ENCODE measurements at regions not wholly inside any gene's neighbourhood (a gene's known extent, or its start where the extent isn't known, plus 50 kb on each side); places are given as distances from the start of the nearest gene placed in this dataset.

DNA sequence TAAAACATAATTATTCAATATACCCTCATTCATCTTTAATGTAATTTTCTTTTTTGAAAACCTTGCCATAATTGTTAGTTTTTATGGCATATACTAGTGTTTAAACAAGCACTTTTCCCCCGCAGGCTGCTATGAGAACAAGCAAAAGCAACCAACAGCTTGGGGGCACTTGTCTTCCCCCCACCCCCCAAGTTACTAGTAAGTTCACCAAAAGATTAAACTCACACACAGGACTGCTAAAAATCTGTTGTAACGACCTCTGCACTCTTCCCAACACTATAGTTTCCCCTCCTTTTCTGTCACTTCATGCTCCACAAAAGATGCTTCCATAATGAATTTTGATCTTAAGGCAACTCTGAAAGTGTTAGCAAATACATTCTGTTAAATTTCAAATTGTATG, 474.9 kb upstream of the SOX5 start:
- POLR2A ChIA-PET: no interaction called here
- Mint-ChIP-seq H3K4me3 (no peak overlapping the region), H3K27me3 (ENCODE audit: low read depth) (peaks cover 2% of the 10 kb centered on the region), H3K4me1 (ENCODE audit: low read depth) (peaks cover 8% of the 10 kb centered on the region), H3K27ac (no peak overlapping the region), H3K9me3 (ENCODE audit: insufficient read depth) (no peaks in the 10 kb centered on the region), H3K36me3 (ENCODE audit: low read depth) (no peaks in the 10 kb centered on the region)
- CTCF ChIA-PET: no interaction called here
- DNase-seq: no peak
- ATAC-seq: no peak

DNA sequence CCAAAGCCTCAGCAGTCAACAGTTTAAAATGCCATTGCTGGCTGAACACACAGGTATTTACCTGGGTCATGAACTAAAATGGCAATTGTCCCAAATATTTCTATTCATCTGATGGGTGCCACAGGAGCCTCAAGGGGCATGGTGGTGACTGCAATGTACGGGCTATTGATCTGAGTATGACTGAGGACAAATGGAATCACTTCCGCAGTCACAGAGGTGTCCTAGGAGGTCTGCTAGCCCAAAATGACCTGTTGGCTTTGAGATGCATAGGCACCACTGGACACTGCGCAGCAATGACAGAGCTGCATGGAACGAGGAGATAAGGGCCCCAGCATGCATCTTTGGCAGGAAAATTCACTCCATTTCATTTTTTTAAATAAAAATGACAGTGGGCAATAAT, 474.1 kb upstream of the SOX5 start:
- H3K36me3 Mint-ChIP-seq (ENCODE audit: low read depth): no peaks in the 10 kb centered on the region
- no peak for ATAC-seq

DNA sequence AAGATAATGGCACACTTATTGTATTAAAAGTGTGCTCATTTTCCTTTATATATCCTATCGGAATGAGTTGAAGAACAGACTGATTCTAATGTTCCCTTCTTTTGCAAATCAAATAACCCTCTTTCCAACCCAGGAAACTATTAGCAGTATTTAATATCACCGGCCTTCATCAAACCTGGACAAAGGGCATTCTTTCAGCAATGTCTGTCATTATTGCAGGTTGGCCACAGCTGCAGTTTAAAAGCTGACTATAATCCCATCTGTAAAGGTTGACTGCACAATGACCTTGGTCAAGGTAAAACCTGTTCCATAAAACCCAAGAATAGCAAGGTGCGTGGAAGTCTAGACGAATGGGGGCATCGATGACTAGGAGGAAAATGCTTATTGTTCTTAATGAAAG, 472.3 kb upstream of the SOX5 start:
- ATAC-seq (no peak), DNase-seq (no peak)
- no peak overlapping the region for H3K4me3 Mint-ChIP-seq
- H3K4me1 Mint-ChIP-seq (ENCODE audit: low read depth): peaks cover 8% of the 10 kb centered on the region
- H3K27me3 Mint-ChIP-seq (ENCODE audit: low read depth): peaks cover 2% of the 10 kb centered on the region
- H3K36me3 Mint-ChIP-seq (ENCODE audit: low read depth): no peaks in the 10 kb centered on the region
- POLR2A ChIA-PET: no interaction called here
- no peak overlapping the region for H3K27ac Mint-ChIP-seq
- CTCF ChIA-PET: no interaction called here
- H3K9me3 Mint-ChIP-seq (ENCODE audit: insufficient read depth): no peaks in the 10 kb centered on the region

More for the DNA sequence above, 474.1 kb upstream of the SOX5 start:
- CTCF ChIA-PET: no interaction called here
- H3K27ac Mint-ChIP-seq: no peak overlapping the region
- H3K4me1 Mint-ChIP-seq (ENCODE audit: low read depth): peaks cover 8% of the 10 kb centered on the region
- H3K9me3 Mint-ChIP-seq (ENCODE audit: insufficient read depth): no peaks in the 10 kb centered on the region
- no peak for DNase-seq
- POLR2A ChIA-PET: no interaction called here
- H3K4me3 Mint-ChIP-seq: no peak overlapping the region
- peaks cover 2% of the 10 kb centered on the region for H3K27me3 Mint-ChIP-seq (ENCODE audit: low read depth)

DNA sequence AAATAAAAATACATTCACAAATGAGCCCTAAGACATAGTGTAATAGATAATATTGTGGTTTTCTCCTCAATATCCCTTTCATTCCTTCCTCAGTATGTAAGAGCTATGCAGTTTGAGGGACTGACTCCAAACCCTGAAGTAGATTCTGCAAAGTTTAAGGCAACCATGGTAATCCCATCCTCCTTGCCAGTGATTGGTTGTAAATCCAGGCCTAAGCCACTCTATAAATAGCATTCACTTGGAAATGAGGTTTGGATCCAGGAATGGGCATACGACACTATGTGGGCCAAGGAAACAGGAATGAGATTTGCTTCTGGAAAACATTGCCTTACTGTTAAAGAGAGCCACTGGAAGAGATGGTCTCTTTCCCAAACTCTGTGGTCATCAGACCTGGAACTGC, 468.7 kb upstream of the SOX5 start:
- ChIA-PET POLR2A (no interaction called here), CTCF (no interaction called here)
- Mint-ChIP-seq H3K9me3 (ENCODE audit: insufficient read depth) (no peaks in the 10 kb centered on the region), H3K36me3 (ENCODE audit: low read depth) (no peaks in the 10 kb centered on the region), H3K4me3 (no peak overlapping the region), H3K4me1 (ENCODE audit: low read depth) (no peaks in the 10 kb centered on the region), H3K27me3 (ENCODE audit: low read depth) (peaks cover 2% of the 10 kb centered on the region), H3K27ac (no peak overlapping the region)
- DNase-seq (no peak), ATAC-seq (no peak)

DNA sequence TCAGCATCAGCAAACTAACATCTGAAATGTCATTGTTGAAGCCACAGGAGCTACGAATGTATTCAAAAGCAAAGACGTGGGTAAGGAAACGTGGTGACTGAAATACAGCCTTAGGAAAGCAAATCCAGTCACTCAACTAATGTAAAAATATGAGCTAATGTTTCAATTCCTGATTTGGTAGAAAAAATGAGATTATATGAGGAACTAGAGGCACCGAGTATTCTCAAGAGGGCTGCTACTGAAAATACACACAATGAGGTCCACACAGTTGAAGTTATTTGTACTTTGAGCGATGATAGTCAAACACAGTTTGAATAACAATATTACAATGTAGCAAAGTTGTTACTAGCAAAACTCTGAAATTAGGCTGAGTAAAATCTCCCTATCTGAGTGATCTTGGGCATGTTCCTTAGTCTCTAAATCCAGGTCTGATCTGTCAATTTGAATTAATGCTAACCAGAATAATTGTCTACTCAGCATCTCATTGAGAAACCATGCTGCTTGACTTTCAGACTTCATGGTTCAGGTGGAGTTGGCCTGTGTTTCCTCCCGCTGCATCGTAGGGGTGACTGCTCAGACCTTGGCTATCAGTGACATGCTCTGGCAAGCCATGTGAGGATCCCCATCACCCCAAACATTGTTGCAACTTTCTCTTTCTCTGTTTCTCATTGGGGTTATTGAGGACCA, 467.1 kb upstream of the SOX5 start:
- Mint-ChIP-seq H3K27ac (no peak overlapping the region), H3K36me3 (ENCODE audit: low read depth) (no peaks in the 10 kb centered on the region), H3K4me3 (no peak overlapping the region), H3K27me3 (ENCODE audit: low read depth) (peaks cover 2% of the 10 kb centered on the region), H3K9me3 (ENCODE audit: insufficient read depth) (no peaks in the 10 kb centered on the region), H3K4me1 (ENCODE audit: low read depth) (no peaks in the 10 kb centered on the region)
- CTCF ChIA-PET: no interaction called here
- no peak for DNase-seq
- POLR2A ChIA-PET: no interaction called here
- ATAC-seq: no peak

DNA sequence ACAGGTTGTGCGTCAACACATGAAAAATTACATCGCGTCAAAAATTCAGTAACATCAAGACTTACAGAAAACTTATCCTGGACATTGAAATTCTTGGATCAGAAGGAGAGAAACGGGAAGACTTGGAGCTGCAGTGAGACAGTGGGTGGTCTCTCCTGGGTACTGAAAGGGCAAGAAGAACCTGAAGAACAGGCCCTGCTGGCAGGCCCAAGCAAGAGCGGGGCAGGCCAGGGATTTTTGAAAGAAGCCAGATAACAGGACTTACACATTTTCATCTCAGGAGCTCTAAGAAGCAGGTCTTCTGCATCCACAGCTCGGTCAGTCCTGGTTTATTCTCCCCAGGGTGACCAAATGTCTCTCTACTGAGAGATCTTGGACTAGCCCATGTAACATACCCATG, 466.5 kb upstream of the SOX5 start:
- ChIA-PET CTCF (no interaction called here), POLR2A (no interaction called here)
- no peak overlapping the region for H3K4me3 Mint-ChIP-seq
- no peaks in the 10 kb centered on the region for H3K4me1 Mint-ChIP-seq (ENCODE audit: low read depth)
- no peaks in the 10 kb centered on the region for H3K36me3 Mint-ChIP-seq (ENCODE audit: low read depth)
- H3K27ac Mint-ChIP-seq: no peak overlapping the region
- ATAC-seq (no peak), DNase-seq (no peak)
- H3K9me3 Mint-ChIP-seq (ENCODE audit: insufficient read depth): no peaks in the 10 kb centered on the region
- peaks cover 2% of the 10 kb centered on the region for H3K27me3 Mint-ChIP-seq (ENCODE audit: low read depth)

DNA sequence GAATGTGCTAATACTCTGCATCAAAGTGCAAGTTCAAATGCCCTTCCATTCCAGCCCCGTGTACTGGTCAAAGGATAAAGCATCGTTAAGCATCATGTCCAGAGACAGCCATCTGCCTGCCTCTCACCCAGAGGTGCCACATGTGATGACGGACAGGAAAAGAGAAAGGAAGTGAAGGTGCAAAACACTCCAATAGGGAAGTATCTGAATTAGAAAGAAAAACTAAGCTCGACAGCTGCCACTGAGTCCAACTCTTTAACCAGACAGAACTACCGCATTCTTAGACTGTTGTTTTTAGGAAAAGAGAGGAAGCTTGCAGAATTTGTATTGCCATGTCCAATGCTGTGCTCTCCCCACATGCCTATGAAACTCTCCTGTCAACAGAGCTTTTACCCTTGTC, 465.0 kb upstream of the SOX5 start:
- Mint-ChIP-seq H3K27ac (no peak overlapping the region), H3K9me3 (ENCODE audit: insufficient read depth) (no peaks in the 10 kb centered on the region), H3K4me1 (ENCODE audit: low read depth) (no peaks in the 10 kb centered on the region), H3K36me3 (ENCODE audit: low read depth) (no peaks in the 10 kb centered on the region), H3K4me3 (no peak overlapping the region), H3K27me3 (ENCODE audit: low read depth) (peaks cover 6% of the 10 kb centered on the region)
- POLR2A ChIA-PET: no interaction called here
- no peak for ATAC-seq
- CTCF ChIA-PET: no interaction called here
- no peak for DNase-seq

DNA sequence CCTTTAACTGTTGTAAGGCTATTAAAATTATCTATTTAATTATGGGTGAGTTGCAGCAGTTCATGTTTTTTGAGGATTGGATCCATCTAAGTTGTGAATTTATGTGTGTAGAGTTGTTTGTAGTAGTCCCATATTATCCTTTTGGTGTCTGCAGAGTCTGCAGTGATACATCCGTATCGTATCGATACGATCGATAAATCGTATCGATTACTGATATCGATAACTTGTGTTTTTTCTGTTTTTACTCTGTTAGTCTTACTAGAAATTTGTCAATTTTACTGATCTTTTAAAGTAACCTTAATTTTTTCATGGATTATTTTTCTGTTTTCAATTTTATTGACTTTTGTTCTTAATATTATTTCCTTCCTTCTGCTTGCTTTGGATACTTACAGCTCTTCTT, 462.5 kb upstream of the SOX5 start:
- no peaks in the 10 kb centered on the region for H3K36me3 Mint-ChIP-seq (ENCODE audit: low read depth)
- H3K4me3 Mint-ChIP-seq: no peak overlapping the region
- H3K27ac Mint-ChIP-seq: no peak overlapping the region
- no peak for DNase-seq
- ATAC-seq: no peak
- no peaks in the 10 kb centered on the region for H3K9me3 Mint-ChIP-seq (ENCODE audit: insufficient read depth)
- ChIA-PET POLR2A (no interaction called here), CTCF (no interaction called here)
- H3K27me3 Mint-ChIP-seq (ENCODE audit: low read depth): peaks cover 8% of the 10 kb centered on the region
- H3K4me1 Mint-ChIP-seq (ENCODE audit: low read depth): peaks cover 13% of the 10 kb centered on the region

DNA sequence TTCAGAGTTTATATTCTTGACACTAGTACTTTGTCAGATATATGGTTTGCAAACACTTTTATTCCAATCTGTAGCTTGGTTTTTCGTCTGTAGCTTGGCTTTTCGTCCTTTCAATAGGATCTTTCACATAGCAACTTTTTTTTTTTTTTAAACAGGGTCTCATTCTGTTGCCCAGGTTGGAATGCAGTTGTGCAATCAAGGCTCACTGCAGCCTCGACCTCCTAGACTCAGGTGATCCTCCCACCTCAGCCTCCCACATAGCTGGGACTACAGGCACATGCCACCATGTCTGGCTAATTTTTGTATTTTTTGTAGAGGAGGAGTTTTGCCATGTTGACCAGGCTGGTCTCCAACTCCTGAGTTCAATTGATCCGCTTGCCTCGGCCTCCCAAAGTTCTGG, 460.4 kb upstream of the SOX5 start:
- peaks cover 8% of the 10 kb centered on the region for H3K27me3 Mint-ChIP-seq (ENCODE audit: low read depth)
- ChIA-PET CTCF (no interaction called here), POLR2A (no interaction called here)
- peaks cover 13% of the 10 kb centered on the region for H3K4me1 Mint-ChIP-seq (ENCODE audit: low read depth)
- DNase-seq (no peak), ATAC-seq (no peak)
- no peak overlapping the region for H3K27ac Mint-ChIP-seq
- H3K36me3 Mint-ChIP-seq (ENCODE audit: low read depth): no peaks in the 10 kb centered on the region
- H3K9me3 Mint-ChIP-seq (ENCODE audit: insufficient read depth): no peaks in the 10 kb centered on the region
- no peak overlapping the region for H3K4me3 Mint-ChIP-seq

DNA sequence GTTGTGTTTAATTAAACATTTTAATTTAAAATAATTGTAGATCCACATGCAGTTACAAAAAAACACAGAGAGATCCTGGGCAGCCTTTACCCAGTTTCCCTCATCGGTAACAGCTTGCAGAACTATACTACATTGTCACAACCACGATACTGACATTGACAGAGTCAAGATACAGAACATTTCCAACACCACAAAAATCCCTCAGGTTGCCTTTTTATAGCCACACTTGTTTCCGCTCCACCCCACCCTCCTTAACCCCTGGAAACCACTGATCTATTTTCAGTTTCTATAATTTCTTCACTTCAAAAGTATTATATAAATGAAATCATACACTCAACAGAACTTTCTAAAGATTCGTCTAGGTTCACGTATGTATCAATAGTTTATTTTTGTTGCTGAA, 458.8 kb upstream of the SOX5 start:
- ATAC-seq (no peak), DNase-seq (no peak)
- H3K27ac Mint-ChIP-seq: no peak overlapping the region
- POLR2A ChIA-PET: no interaction called here
- H3K27me3 Mint-ChIP-seq (ENCODE audit: low read depth): peaks cover 6% of the 10 kb centered on the region
- H3K36me3 Mint-ChIP-seq (ENCODE audit: low read depth): no peaks in the 10 kb centered on the region
- H3K9me3 Mint-ChIP-seq (ENCODE audit: insufficient read depth): no peaks in the 10 kb centered on the region
- CTCF ChIA-PET: no interaction called here
- no peak overlapping the region for H3K4me3 Mint-ChIP-seq
- H3K4me1 Mint-ChIP-seq (ENCODE audit: low read depth): peaks cover 13% of the 10 kb centered on the region

DNA sequence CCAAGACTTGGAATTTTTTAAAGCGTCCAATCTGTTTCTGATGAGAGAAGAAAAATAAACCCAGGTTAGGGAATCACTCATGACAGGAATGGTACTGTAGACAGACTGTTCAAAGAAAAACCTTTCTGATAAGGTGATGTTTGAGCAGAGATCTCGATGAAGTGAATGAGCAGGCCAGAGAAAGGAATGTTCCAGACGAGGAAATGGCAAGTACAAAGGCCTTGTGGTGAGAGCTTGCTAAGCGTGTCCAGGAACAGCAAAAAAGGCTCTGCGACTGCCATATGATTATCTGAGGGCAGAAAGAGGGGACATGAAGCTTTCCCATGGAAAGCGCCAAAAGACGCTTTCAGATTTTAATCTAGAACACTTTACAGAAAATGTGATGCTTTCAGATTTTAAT, 458.4 kb upstream of the SOX5 start:
- Mint-ChIP-seq H3K9me3 (ENCODE audit: insufficient read depth) (no peaks in the 10 kb centered on the region), H3K27me3 (ENCODE audit: low read depth) (peaks cover 6% of the 10 kb centered on the region), H3K27ac (no peak overlapping the region), H3K4me3 (no peak overlapping the region), H3K36me3 (ENCODE audit: low read depth) (no peaks in the 10 kb centered on the region), H3K4me1 (ENCODE audit: low read depth) (peaks cover 13% of the 10 kb centered on the region)
- no peak for DNase-seq
- ChIA-PET CTCF (no interaction called here), POLR2A (no interaction called here)
- no peak for ATAC-seq

DNA sequence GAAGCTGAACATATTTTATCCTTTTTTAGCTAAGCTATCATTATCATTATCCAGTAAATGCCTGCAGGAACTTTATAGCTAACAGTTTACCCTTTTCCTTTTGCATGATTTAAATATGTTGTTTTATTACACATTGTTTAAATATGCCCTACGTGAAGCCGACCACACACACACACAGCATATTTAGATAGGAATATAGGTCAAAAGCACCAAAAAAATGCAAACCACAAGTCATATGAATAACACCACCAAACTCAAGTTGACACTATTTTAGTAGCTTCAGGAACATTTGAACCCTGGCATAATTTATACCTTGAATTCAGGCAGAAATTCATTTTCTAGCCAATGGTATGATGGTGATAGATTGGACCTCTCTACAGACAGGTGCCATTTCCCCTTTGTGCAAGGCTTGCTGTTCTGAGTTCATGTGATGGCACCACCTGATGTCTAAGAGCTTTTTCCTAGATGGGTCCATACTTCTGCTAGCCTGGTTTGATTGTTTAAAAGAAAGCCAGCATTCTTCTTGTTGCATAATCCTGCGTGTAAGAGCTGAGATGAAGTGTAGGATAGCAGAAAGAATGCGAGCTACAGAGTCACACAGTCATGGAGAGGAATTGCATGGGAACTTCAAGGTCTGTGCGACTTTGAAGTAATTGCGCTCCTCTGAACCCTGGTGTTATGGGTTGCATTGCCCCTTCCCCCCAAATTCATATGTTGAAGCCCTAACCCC, 454.8 kb upstream of the SOX5 start:
- no peak for ATAC-seq
- POLR2A ChIA-PET: no interaction called here

DNA sequence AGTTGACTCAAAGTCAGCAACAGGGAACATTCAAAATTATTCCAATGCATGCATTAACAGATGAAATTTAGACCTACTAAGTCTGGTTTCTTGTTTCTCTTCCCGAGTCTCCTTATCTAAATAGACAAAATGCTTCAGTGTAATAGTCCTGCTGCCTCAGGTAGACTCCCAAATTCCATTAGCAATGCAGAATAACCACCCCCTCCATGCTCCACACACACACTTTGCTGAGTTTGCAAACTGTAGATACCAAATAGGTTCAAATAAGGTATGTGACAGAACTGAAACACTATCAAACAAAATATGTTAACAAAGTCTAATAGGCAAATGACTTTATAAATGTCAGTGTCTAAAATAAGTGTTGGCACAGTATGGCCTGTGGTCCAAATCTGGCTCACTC, 451.1 kb upstream of the SOX5 start:
- POLR2A ChIA-PET: no interaction called here
- H3K36me3 Mint-ChIP-seq (ENCODE audit: low read depth): no peaks in the 10 kb centered on the region
- H3K27me3 Mint-ChIP-seq (ENCODE audit: low read depth): no peaks in the 10 kb centered on the region
- CTCF ChIA-PET: no interaction called here
- H3K4me3 Mint-ChIP-seq: no peak overlapping the region
- H3K27ac Mint-ChIP-seq: no peak overlapping the region
- ATAC-seq (no peak), DNase-seq (no peak)
- H3K4me1 Mint-ChIP-seq (ENCODE audit: low read depth): no peaks in the 10 kb centered on the region
- no peaks in the 10 kb centered on the region for H3K9me3 Mint-ChIP-seq (ENCODE audit: insufficient read depth)

More for the DNA sequence above, 454.8 kb upstream of the SOX5 start:
- CTCF ChIA-PET: no interaction called here
- Mint-ChIP-seq H3K27ac (no peak overlapping the region), H3K4me1 (ENCODE audit: low read depth) (peaks cover 13% of the 10 kb centered on the region), H3K36me3 (ENCODE audit: low read depth) (no peaks in the 10 kb centered on the region), H3K27me3 (ENCODE audit: low read depth) (peaks cover 2% of the 10 kb centered on the region), H3K9me3 (ENCODE audit: insufficient read depth) (no peaks in the 10 kb centered on the region), H3K4me3 (no peak overlapping the region)
- no peak for DNase-seq
